ENCODE measurements at regions not wholly inside any gene's neighbourhood (a gene's known extent, or its start where the extent isn't known, plus 50 kb on each side); places are given as distances from the start of the nearest gene placed in this dataset.

- no peak for DNase-seq
Observed at GRCh38 chr10:131724169-131724545, 176.7 kb upstream of the PPP2R2D start.

GRCh38 chr10:131724891-131725580 lies 175.8 kb upstream of the PPP2R2D start:
- no peak for DNase-seq

- DNase-seq = no peak
Observed at GRCh38 chr10:131725581-131726069, 175.2 kb upstream of the PPP2R2D start.

GRCh38 chr10:131726076-131726880 lies 174.5 kb upstream of the PPP2R2D start:
- no peak for DNase-seq

GRCh38 chr10:131726967-131727366 lies 173.8 kb upstream of the PPP2R2D start:
- no peak for DNase-seq

GRCh38 chr10:131727560-131727959 lies 173.2 kb upstream of the PPP2R2D start:
- DNase-seq = no peak

GRCh38 chr10:131728286-131729228 lies 172.3 kb upstream of the PPP2R2D start:
- DNase-seq = no peak

- no peak for DNase-seq
Observed at GRCh38 chr10:131729361-131729760, 171.4 kb upstream of the PPP2R2D start.

GRCh38 chr10:131729938-131730660 lies 170.7 kb upstream of the PPP2R2D start:
- no peak for DNase-seq

GRCh38 chr10:131730771-131731497 lies 169.9 kb upstream of the PPP2R2D start:
- no peak for DNase-seq

- DNase-seq = no peak
Observed at GRCh38 chr10:131731780-131732630, 168.8 kb upstream of the PPP2R2D start.

GRCh38 chr10:131732631-131733127 lies 168.1 kb upstream of the PPP2R2D start:
- no peak for DNase-seq

- no peak for DNase-seq
Observed at GRCh38 chr10:131733596-131733995, 167.2 kb upstream of the PPP2R2D start.

GRCh38 chr10:131735577-131735976 lies 165.2 kb upstream of the PPP2R2D start:
- DNase-seq = no peak

GRCh38 chr10:131736321-131736980 lies 164.4 kb upstream of the PPP2R2D start:
- DNase-seq = no peak

- no peak for DNase-seq
Observed at GRCh38 chr10:131737543-131738395, 163.0 kb upstream of the PPP2R2D start.

- no peak for DNase-seq
Observed at GRCh38 chr10:131738396-131738735, 162.4 kb upstream of the PPP2R2D start.

GRCh38 chr10:131739206-131739605 lies 161.6 kb upstream of the PPP2R2D start:
- no peak for DNase-seq

- no peak for DNase-seq
Observed at GRCh38 chr10:131742500-131742951, 158.3 kb upstream of the PPP2R2D start.
